Body of pancreas (tissue), 4 donors: ENCODE measurements at regions not wholly inside any gene's neighbourhood (a gene's known extent, or its start where the extent isn't known, plus 50 kb on each side); places are given as distances from the start of the nearest gene placed in this dataset.

Experiments
- POLR2A ChIP-seq, 3 donors: fragments of 450-650 bp; IDR thresholded peaks; one replicate each; pipeline ENCODE4 v1.6.1; 2016; ENCODE audit warnings: antibody characterized with exemption in 3 of 3, mild to moderate bottlenecking in 2 of 3
- TF ChIP-seq, protein P1 (sequence below), 7 experiments: fragments of 450-650 bp in 4 of 7; fragments of 200-600 bp in 3 of 7; sonication (generic) in 3 of 7; IDR thresholded peaks; one replicate each; pipeline ENCODE4 v1.5.1; 2016 to 2019; ENCODE audit warnings: antibody characterized with exemption in 7 of 7

DNA sequence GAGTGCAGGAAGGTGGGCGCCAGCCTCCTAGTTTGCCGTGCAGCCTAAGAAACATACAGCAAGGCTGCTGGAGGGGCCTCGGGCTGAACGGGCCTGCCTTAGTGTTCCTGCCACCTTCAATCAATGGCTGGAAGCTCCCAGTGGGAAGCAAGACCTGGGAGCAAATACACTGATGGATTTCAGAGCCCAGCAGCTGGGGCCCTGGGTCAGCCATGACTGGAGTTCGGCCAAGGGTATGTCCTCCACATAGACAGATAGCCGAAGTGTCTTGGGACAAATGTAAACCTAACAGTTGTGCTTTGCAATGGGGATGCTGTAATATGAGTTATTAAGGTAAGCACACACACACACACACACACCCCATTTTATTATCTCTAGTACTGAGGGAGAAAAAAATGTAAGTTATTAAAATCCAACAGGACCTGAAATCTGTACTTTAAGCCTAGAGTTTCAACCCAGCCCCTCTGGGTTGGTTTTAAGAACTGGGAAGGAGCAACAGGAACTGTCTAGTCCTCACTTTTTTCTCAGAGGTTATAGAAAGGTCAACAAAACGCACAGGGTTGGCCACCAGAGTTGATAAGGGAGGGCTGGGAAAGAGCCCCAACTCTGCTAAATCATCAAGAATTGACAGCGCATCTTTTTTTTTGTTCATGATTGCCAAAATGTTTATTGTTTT lies 50.0 kb upstream of the CELF2 start:
- TF ChIP-seq, protein P1, sequence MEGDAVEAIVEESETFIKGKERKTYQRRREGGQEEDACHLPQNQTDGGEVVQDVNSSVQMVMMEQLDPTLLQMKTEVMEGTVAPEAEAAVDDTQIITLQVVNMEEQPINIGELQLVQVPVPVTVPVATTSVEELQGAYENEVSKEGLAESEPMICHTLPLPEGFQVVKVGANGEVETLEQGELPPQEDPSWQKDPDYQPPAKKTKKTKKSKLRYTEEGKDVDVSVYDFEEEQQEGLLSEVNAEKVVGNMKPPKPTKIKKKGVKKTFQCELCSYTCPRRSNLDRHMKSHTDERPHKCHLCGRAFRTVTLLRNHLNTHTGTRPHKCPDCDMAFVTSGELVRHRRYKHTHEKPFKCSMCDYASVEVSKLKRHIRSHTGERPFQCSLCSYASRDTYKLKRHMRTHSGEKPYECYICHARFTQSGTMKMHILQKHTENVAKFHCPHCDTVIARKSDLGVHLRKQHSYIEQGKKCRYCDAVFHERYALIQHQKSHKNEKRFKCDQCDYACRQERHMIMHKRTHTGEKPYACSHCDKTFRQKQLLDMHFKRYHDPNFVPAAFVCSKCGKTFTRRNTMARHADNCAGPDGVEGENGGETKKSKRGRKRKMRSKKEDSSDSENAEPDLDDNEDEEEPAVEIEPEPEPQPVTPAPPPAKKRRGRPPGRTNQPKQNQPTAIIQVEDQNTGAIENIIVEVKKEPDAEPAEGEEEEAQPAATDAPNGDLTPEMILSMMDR (IDR thresholded peaks at IDR 0.05): no peak
- TF ChIP-seq POLR2A (IDR thresholded peaks at IDR 0.05): no peak
